Stimulated activated memory B cell treated with anti-CD40 and anti-IgM and Interleukin-4, amounts not matched to agents 10 μg/mL and 1 μg/mL and 100 μg/mL, for 72 hours (primary cell): ENCODE measurements at regions not wholly inside any gene's neighbourhood (a gene's known extent, or its start where the extent isn't known, plus 50 kb on each side); places are given as distances from the start of the nearest gene placed in this dataset.
A peak's percentile ranks its signal among the peaks of the same experiment; 100 is the strongest.

Experiments
- ATAC-seq: fragments of 150-1000 bp; cut with Tn5 transposase; 2 replicates; pipeline ENCODE4 v1.10.0; 2021
- H3K27ac Mint-ChIP-seq: one replicate; pipeline ENCODE4 v1.8.0; 2022; ENCODE audit warnings: mild to moderate bottlenecking, mixed read lengths
- H3K27me3 Mint-ChIP-seq: one replicate; pipeline ENCODE4 v1.8.0; 2022; ENCODE audit warnings: mixed read lengths
- H3K36me3 Mint-ChIP-seq: one replicate; pipeline ENCODE4 v1.8.0; 2022; ENCODE audit warnings: mixed read lengths
- H3K4me1 Mint-ChIP-seq: one replicate; pipeline ENCODE4 v1.8.0; 2022; ENCODE audit warnings: mixed read lengths
- H3K4me3 Mint-ChIP-seq: one replicate; pipeline ENCODE4 v1.8.0; 2022; ENCODE audit warnings: mild to moderate bottlenecking, moderate library complexity, mixed read lengths
- H3K9me3 Mint-ChIP-seq: one replicate; pipeline ENCODE4 v1.8.0; 2022; ENCODE audit warnings: mixed read lengths

DNA sequence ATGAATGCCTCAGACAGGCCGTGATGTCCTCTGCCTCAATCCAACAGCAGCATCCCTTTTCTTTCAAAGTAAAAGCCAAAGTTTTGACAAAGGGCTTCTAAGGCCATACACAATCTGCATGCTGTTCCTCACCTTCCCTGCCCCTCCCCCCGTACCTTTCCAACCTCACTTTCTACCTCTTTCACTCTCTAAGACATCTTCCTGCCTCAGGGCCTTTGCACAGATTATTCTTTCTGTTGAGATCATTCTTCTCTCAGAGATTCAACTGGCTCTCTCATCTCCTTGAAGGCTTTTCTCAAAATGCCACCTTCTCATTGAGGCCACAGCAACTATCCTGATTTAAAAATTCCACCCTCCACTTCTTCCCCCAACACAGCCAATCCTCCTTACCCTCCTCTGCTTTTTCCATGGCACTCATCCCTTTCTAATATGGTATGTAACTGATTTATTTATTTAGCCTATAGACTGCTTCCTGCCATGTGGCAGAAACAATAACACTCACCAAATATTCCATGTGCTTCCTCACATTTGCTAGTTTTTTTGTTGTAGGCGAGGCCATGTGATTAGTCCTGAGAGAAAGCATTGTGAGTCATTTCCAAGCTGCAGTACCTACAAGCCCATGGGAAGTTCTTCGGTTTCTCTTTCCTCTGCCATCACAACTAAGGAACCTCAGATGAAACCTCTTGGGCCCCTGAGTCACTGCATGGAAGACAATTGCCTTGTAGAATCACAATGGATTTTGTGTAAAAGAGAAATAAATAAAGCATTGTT lies 58.7 kb upstream of the GADD45A start:
- no peak overlapping the region for H3K4me3 Mint-ChIP-seq

DNA sequence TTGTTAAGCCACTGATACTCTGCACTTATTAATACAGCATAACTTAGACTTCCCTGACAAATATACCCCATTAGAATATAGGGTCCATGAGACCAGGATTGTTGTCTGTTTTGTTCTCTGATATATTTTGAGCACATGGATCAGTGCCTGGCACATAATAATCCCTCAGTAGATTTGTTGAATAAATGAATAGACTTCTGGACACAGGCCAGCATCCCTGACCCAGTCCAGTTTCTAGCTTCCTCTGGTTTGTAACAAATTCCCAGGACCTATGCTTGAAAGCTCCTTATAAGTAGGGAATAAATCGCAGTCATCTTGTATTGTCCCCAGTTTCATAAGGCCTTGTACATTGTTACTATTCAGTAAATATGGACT lies 58.2 kb upstream of the GADD45A start:
- Mint-ChIP-seq H3K27ac (no peak overlapping the region), H3K4me3 (no peak overlapping the region), H3K36me3 (no peaks in the 10 kb centered on the region), H3K9me3 (peaks cover 5% of the 10 kb centered on the region), H3K4me1 (no peaks in the 10 kb centered on the region), H3K27me3 (peaks cover 22% of the 10 kb centered on the region)
- no peak for ATAC-seq

More for the DNA sequence above, 58.7 kb upstream of the GADD45A start:
- no peaks in the 10 kb centered on the region for H3K4me1 Mint-ChIP-seq
- H3K27ac Mint-ChIP-seq, result no peak overlapping the region
- no peaks in the 10 kb centered on the region for H3K36me3 Mint-ChIP-seq
- H3K9me3 Mint-ChIP-seq, result peaks cover 5% of the 10 kb centered on the region
- peaks cover 16% of the 10 kb centered on the region for H3K27me3 Mint-ChIP-seq
- no peak for ATAC-seq

DNA sequence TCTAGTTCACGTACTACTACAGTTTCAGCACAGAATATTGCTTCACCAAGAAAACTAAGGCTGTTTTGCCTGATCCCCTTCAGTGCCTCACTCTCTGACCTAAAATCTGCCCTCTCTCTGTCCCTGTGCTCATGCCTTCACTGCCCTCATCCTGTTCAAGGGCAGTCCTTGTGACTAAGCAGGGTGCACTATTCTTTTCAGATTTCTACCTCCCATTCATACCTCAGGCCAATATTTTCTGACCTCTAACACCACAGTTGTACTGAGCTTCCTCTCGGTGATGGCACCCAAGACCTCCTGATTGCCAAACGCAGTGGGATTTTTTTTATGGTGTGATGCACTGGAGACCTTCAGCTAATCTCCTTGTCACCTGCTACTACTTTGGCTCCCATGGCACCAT lies 57.7 kb upstream of the GADD45A start:
- H3K9me3 Mint-ChIP-seq, result peaks cover 5% of the 10 kb centered on the region
- no peaks in the 10 kb centered on the region for H3K36me3 Mint-ChIP-seq
- no peak overlapping the region for H3K27ac Mint-ChIP-seq
- no peaks in the 10 kb centered on the region for H3K4me1 Mint-ChIP-seq
- peaks cover 22% of the 10 kb centered on the region for H3K27me3 Mint-ChIP-seq
- no peak overlapping the region for H3K4me3 Mint-ChIP-seq
- no peak for ATAC-seq

DNA sequence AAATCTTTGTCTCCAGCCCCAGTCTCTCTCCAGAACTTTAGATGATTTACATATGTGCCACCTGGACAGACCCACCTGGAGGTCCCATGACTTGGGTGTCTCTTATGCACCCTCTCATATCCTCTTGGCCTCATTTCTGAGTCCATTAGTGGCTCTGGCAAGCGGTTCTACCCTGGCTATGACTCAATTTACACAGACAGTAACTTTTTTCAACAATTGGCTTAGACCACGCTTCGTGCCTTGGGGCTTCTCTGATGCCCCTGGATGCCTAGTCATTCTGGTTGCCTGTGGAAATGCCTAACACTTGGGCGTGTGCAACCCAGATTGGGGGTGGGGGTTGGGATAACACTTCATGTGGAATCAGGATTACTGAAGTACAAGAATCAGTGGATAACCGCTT lies 57.1 kb upstream of the GADD45A start:
- H3K36me3 Mint-ChIP-seq, result no peaks in the 10 kb centered on the region
- H3K9me3 Mint-ChIP-seq, result peaks cover 5% of the 10 kb centered on the region
- ATAC-seq, result no peak

GRCh38 chr1:67629370-67630075 lies 55.5 kb upstream of the GADD45A start:
- peaks cover 22% of the 10 kb centered on the region for H3K27me3 Mint-ChIP-seq

More for the DNA sequence above, 57.1 kb upstream of the GADD45A start:
- peaks cover 22% of the 10 kb centered on the region for H3K27me3 Mint-ChIP-seq
- no peak overlapping the region for H3K27ac Mint-ChIP-seq
- H3K4me3 Mint-ChIP-seq, result no peak overlapping the region
- H3K4me1 Mint-ChIP-seq, result no peaks in the 10 kb centered on the region

DNA sequence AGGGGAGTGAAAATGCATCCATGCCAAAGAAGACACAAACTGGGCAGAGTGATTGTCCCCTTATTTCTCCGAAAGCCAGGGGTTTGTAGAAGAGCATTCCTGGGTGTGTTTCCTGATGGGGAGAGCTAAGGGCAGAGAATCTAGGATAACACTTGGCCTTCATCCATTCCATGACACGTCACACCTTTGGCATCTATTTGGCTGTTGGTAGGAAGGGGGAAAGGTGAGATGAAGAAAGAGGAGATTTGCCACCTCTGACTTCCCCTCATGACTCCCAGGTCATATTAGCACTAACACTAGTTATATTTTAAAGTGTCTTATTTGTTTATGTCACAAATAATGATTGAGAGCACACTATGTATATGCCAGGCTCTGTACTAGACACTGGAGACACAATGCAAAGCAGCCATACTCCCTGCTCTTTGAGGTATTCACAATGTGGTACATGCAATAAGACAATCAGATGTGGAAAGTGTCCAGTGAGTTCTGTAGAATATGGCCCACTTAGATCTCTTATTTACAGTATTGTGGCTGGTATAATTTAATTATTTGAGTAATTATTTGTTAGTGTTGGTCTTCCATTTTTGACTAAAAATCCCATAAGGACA lies 54.5 kb upstream of the GADD45A start:
- Mint-ChIP-seq H3K9me3 (peaks cover 5% of the 10 kb centered on the region), H3K4me3 (no peak overlapping the region), H3K36me3 (no peaks in the 10 kb centered on the region), H3K27ac (no peak overlapping the region), H3K4me1 (peaks cover 11% of the 10 kb centered on the region), H3K27me3 (peaks cover 22% of the 10 kb centered on the region)
- ATAC-seq, result no peak

More at GRCh38 chr1:67629370-67630075, 55.5 kb upstream of the GADD45A start:
- Mint-ChIP-seq H3K9me3 (peaks cover 5% of the 10 kb centered on the region), H3K4me3 (no peak overlapping the region), H3K4me1 (peaks cover under 1% of the 10 kb centered on the region), H3K27ac (no peak overlapping the region), H3K36me3 (no peaks in the 10 kb centered on the region)
- no peak for ATAC-seq

DNA sequence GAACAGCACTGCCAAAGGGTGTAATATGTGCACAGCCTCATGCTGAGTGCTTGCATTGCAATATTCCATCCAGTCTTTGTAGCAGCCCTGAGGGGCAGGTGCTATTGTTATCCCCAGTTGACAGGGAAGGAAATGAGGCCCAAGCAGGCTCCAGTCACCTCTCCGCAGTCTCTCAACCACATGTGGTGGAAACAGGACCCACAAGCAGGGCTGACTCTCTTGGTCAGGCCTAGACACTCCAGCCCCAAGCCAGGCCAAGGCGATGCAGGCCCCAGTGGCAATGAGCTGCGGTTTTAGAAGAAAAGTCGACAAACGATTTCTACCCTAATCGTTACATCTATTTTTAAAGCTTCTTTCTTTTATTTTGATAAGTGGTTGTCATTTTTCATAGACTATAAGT lies 52.6 kb upstream of the GADD45A start:
- no peak overlapping the region for H3K4me3 Mint-ChIP-seq
- peaks cover 16% of the 10 kb centered on the region for H3K4me1 Mint-ChIP-seq
- peaks cover 22% of the 10 kb centered on the region for H3K27me3 Mint-ChIP-seq
- no peak overlapping the region for H3K27ac Mint-ChIP-seq
- no peaks in the 10 kb centered on the region for H3K36me3 Mint-ChIP-seq
- ATAC-seq, result no peak
- H3K9me3 Mint-ChIP-seq, result no peaks in the 10 kb centered on the region

DNA sequence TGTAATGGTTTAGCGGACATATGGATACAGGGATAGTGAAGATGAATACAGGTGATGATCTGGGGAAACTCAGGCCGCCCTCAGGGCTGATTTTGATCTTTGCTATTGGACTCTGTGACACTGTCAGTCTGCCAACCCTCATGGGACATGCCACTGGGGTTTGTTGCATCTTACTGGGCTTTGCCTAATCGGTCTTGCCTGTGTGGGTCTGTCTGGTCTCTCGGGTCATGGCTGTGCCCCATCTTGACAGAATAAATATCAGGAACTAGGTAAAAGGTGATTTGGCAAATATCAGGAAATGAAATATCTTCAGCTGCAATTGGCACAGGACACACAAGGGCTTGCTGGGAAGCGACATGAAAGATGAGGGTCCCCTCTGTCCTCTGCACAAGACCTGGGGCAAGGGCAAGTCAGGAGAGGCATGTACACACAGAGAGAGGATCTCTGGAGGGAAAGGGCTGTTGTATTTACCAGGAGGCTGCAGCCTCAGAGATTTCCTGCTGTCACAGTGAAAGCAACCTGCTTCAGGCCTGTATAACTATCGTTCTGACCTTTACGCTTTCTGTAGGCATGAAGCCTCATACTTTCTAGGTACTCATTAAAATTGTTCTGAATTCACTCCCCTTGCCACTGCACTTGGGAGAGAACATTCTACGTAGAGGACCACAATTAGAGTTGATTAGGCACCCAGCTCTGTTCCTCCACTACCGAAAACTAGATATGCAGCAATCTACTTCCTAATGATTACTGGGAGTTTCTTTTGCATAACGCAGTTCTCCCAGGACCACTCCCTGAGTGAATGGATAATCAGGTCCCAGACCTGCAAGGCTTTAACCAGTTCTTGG lies 52.0 kb upstream of the GADD45A start:
- H3K36me3 Mint-ChIP-seq, result no peaks in the 10 kb centered on the region
- no peak for ATAC-seq
- no peak overlapping the region for H3K4me3 Mint-ChIP-seq
- H3K4me1 Mint-ChIP-seq, result peaks cover 16% of the 10 kb centered on the region
- no peak overlapping the region for H3K27ac Mint-ChIP-seq
- peaks cover 21% of the 10 kb centered on the region for H3K27me3 Mint-ChIP-seq
- no peaks in the 10 kb centered on the region for H3K9me3 Mint-ChIP-seq

DNA sequence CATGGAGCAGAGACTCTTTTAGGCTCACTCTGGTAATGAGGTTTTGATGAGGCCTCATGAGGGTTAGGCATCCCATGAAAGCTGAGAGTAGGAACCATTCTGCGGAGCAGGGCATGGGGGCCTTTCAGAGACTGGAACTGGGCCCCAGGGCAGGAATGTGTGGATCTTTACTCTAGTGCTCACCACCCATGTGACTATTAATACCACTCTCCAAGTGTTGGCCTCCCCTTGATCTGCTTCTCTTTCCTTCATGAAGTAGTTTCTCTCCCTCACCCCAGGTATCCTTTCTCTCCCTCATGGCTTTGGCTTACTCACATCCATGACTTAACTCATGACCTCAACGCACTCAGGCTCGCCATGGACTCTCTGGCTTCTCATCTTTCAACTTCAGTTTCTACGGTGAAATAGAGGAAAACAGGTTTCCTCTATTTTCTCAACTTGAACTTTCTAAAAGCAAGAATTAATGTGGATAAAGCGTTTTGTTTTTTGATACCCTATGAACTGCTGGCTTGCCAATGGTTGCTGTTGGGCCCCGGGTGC lies 50.5 kb upstream of the GADD45A start:
- peaks cover 16% of the 10 kb centered on the region for H3K4me1 Mint-ChIP-seq
- peaks cover 14% of the 10 kb centered on the region for H3K27me3 Mint-ChIP-seq
- no peak overlapping the region for H3K27ac Mint-ChIP-seq
- H3K4me3 Mint-ChIP-seq, result no peak overlapping the region
- no peaks in the 10 kb centered on the region for H3K36me3 Mint-ChIP-seq
- ATAC-seq, result no peak
- H3K9me3 Mint-ChIP-seq, result no peaks in the 10 kb centered on the region

GRCh38 chr1:67635055-67635809 lies 49.8 kb upstream of the GADD45A start:
- Mint-ChIP-seq H3K27me3 (peaks cover 22% of the 10 kb centered on the region), H3K36me3 (no peaks in the 10 kb centered on the region), H3K27ac (no peak overlapping the region), H3K9me3 (no peaks in the 10 kb centered on the region), H3K4me3 (peak overlapping the region; percentile 13), H3K4me1 (peaks cover 16% of the 10 kb centered on the region)
- ATAC-seq, result no peak
